Prostate gland (tissue), 2 donors: ENCODE measurements at regions not wholly inside any gene's neighbourhood (a gene's known extent, or its start where the extent isn't known, plus 50 kb on each side); places are given as distances from the start of the nearest gene placed in this dataset.

Experiments
- CTCF ChIP-seq, 4 experiments: fragments of 200-600 bp in 2 of 4; fragments of 450-650 bp in 2 of 4; sonication (generic) in 2 of 4; IDR thresholded peaks; 1 replicate in 3 of 4; 2 replicates in 1 of 4; pipeline ENCODE4 v1.5.1; 2016 to 2019; ENCODE audit warnings: antibody characterized with exemption in 4 of 4, mild to moderate bottlenecking in 2 of 4, moderate library complexity in 2 of 4
- POLR2A ChIP-seq: fragments of 450-650 bp; IDR thresholded peaks from one replicate; pipeline ENCODE4 v1.6.1; 2016; ENCODE audit warnings: antibody characterized with exemption, mild to moderate bottlenecking
- POLR2AphosphoS5 ChIP-seq: sonication (generic); formaldehyde crosslinking; IDR thresholded peaks from one replicate; pipeline ENCODE4 v1.6.1; 2017; ENCODE audit warnings: antibody characterized with exemption

- TF ChIP-seq POLR2AphosphoS5 (no peak), POLR2A (no peak), CTCF (IDR thresholded peaks at IDR 0.05) (no peak)
These were observed 166.9 kb upstream of the KLF7 start for GRCh38 chr2:207332480-207333212.
